ENCODE measurements at regions not wholly inside any gene's neighbourhood (a gene's known extent, or its start where the extent isn't known, plus 50 kb on each side); places are given as distances from the start of the nearest gene placed in this dataset.

DNA sequence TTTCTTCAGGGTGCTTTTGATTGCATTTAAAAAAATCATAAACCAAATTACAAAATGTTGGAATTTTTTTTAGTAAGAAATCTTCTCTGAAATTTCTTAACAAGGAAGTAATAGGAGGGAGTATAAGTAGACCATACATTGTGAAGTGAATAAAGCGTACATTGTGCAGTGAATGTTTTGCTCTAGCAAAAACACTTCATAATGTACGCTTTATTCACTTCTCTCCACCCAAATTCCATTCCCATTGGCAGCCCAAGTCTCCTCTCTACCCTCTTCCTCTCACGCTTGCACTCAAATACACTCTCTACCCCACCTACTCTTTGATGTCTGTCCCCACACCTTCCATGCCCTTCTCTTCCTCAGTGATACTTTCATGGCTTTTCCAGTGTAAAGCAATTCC is 241.0 kb downstream of the PPP1R3A start (continued):
- TF ChIP-seq, protein P1, sequence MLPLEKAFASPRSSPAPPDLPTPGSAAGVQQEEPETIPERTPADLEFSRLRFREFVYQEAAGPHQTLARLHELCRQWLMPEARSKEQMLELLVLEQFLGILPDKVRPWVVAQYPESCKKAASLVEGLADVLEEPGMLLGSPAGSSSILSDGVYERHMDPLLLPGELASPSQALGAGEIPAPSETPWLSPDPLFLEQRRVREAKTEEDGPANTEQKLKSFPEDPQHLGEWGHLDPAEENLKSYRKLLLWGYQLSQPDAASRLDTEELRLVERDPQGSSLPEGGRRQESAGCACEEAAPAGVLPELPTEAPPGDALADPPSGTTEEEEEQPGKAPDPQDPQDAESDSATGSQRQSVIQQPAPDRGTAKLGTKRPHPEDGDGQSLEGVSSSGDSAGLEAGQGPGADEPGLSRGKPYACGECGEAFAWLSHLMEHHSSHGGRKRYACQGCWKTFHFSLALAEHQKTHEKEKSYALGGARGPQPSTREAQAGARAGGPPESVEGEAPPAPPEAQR (CRISPR knock-in tag; IDR thresholded peaks at IDR 0.05), result no peak
- TF ChIP-seq, protein P2, sequence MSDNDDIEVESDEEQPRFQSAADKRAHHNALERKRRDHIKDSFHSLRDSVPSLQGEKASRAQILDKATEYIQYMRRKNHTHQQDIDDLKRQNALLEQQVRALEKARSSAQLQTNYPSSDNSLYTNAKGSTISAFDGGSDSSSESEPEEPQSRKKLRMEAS (CRISPR knock-in tag; IDR thresholded peaks at IDR 0.05), result no peak

DNA sequence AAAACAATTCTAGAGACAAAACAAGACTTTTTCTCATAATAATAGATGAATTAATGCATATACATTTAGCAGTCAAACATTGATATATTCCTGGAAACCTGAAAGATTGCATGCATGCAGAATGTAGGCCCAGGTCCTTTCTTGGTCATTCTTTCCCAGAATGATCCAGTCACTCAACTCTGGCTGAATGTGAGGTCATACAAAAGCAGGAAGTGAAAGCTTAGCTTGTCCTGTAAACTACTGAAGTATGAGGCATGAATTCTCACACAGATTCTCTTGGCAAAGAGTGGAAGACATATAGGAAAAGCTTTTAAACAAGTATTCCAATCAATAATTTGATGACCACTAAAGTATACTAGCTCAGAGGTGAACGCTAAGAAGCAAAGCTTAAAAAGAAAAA is 253.9 kb downstream of the PPP1R3A start:
- ChIA-PET POLR2A (no interaction called here), CTCF (no interaction called here)
- Mint-ChIP-seq H3K4me3 (no peak overlapping the region), H3K27ac (no peak overlapping the region), H3K9me3 (peaks cover 44% of the 10 kb centered on the region), H3K27me3 (ENCODE audit: low read depth) (no peaks in the 10 kb centered on the region), H3K36me3 (peaks cover 8% of the 10 kb centered on the region), H3K4me1 (no peaks in the 10 kb centered on the region)
- ATAC-seq, result no peak
- DNase-seq (ENCODE audit: low spot score), result no peak
- TF ChIP-seq JAZF1 (CRISPR knock-in tag; IDR thresholded peaks at IDR 0.05), result no peak
- TF ChIP-seq TCF7 (CRISPR knock-in tag; IDR thresholded peaks at IDR 0.05; ENCODE audit: low read depth), result no peak
- no peak for TF ChIP-seq ETV6 (CRISPR knock-in tag; IDR thresholded peaks at IDR 0.05)
- TF ChIP-seq SOX15 (CRISPR knock-in tag; IDR thresholded peaks at IDR 0.05), result no peak
- TF ChIP-seq, protein P3, sequence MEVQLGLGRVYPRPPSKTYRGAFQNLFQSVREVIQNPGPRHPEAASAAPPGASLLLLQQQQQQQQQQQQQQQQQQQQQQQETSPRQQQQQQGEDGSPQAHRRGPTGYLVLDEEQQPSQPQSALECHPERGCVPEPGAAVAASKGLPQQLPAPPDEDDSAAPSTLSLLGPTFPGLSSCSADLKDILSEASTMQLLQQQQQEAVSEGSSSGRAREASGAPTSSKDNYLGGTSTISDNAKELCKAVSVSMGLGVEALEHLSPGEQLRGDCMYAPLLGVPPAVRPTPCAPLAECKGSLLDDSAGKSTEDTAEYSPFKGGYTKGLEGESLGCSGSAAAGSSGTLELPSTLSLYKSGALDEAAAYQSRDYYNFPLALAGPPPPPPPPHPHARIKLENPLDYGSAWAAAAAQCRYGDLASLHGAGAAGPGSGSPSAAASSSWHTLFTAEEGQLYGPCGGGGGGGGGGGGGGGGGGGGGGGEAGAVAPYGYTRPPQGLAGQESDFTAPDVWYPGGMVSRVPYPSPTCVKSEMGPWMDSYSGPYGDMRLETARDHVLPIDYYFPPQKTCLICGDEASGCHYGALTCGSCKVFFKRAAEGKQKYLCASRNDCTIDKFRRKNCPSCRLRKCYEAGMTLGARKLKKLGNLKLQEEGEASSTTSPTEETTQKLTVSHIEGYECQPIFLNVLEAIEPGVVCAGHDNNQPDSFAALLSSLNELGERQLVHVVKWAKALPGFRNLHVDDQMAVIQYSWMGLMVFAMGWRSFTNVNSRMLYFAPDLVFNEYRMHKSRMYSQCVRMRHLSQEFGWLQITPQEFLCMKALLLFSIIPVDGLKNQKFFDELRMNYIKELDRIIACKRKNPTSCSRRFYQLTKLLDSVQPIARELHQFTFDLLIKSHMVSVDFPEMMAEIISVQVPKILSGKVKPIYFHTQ (CRISPR knock-in tag; IDR thresholded peaks at IDR 0.05), result no peak
- TF ChIP-seq, protein P4, sequence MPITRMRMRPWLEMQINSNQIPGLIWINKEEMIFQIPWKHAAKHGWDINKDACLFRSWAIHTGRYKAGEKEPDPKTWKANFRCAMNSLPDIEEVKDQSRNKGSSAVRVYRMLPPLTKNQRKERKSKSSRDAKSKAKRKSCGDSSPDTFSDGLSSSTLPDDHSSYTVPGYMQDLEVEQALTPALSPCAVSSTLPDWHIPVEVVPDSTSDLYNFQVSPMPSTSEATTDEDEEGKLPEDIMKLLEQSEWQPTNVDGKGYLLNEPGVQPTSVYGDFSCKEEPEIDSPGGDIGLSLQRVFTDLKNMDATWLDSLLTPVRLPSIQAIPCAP (CRISPR knock-in tag; IDR thresholded peaks at IDR 0.05), result no peak
- TF ChIP-seq, protein P5, sequence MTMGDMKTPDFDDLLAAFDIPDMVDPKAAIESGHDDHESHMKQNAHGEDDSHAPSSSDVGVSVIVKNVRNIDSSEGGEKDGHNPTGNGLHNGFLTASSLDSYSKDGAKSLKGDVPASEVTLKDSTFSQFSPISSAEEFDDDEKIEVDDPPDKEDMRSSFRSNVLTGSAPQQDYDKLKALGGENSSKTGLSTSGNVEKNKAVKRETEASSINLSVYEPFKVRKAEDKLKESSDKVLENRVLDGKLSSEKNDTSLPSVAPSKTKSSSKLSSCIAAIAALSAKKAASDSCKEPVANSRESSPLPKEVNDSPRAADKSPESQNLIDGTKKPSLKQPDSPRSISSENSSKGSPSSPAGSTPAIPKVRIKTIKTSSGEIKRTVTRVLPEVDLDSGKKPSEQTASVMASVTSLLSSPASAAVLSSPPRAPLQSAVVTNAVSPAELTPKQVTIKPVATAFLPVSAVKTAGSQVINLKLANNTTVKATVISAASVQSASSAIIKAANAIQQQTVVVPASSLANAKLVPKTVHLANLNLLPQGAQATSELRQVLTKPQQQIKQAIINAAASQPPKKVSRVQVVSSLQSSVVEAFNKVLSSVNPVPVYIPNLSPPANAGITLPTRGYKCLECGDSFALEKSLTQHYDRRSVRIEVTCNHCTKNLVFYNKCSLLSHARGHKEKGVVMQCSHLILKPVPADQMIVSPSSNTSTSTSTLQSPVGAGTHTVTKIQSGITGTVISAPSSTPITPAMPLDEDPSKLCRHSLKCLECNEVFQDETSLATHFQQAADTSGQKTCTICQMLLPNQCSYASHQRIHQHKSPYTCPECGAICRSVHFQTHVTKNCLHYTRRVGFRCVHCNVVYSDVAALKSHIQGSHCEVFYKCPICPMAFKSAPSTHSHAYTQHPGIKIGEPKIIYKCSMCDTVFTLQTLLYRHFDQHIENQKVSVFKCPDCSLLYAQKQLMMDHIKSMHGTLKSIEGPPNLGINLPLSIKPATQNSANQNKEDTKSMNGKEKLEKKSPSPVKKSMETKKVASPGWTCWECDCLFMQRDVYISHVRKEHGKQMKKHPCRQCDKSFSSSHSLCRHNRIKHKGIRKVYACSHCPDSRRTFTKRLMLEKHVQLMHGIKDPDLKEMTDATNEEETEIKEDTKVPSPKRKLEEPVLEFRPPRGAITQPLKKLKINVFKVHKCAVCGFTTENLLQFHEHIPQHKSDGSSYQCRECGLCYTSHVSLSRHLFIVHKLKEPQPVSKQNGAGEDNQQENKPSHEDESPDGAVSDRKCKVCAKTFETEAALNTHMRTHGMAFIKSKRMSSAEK (CRISPR knock-in tag; IDR thresholded peaks at IDR 0.05; ENCODE audit: borderline replicate concordance), result no peak
- TF ChIP-seq, protein P2 (CRISPR knock-in tag; IDR thresholded peaks at IDR 0.05), result no peak
- TF ChIP-seq, protein P6, sequence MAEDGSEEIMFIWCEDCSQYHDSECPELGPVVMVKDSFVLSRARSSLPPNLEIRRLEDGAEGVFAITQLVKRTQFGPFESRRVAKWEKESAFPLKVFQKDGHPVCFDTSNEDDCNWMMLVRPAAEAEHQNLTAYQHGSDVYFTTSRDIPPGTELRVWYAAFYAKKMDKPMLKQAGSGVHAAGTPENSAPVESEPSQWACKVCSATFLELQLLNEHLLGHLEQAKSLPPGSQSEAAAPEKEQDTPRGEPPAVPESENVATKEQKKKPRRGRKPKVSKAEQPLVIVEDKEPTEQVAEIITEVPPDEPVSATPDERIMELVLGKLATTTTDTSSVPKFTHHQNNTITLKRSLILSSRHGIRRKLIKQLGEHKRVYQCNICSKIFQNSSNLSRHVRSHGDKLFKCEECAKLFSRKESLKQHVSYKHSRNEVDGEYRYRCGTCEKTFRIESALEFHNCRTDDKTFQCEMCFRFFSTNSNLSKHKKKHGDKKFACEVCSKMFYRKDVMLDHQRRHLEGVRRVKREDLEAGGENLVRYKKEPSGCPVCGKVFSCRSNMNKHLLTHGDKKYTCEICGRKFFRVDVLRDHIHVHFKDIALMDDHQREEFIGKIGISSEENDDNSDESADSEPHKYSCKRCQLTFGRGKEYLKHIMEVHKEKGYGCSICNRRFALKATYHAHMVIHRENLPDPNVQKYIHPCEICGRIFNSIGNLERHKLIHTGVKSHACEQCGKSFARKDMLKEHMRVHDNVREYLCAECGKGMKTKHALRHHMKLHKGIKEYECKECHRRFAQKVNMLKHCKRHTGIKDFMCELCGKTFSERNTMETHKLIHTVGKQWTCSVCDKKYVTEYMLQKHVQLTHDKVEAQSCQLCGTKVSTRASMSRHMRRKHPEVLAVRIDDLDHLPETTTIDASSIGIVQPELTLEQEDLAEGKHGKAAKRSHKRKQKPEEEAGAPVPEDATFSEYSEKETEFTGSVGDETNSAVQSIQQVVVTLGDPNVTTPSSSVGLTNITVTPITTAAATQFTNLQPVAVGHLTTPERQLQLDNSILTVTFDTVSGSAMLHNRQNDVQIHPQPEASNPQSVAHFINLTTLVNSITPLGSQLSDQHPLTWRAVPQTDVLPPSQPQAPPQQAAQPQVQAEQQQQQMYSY (CRISPR knock-in tag; IDR thresholded peaks at IDR 0.05), result no peak
- TF ChIP-seq NR2C2 (CRISPR knock-in tag; IDR thresholded peaks at IDR 0.05), result no peak
- no peak for TF ChIP-seq ZNF671 (CRISPR knock-in tag; IDR thresholded peaks at IDR 0.05)
- TF ChIP-seq, protein P7, sequence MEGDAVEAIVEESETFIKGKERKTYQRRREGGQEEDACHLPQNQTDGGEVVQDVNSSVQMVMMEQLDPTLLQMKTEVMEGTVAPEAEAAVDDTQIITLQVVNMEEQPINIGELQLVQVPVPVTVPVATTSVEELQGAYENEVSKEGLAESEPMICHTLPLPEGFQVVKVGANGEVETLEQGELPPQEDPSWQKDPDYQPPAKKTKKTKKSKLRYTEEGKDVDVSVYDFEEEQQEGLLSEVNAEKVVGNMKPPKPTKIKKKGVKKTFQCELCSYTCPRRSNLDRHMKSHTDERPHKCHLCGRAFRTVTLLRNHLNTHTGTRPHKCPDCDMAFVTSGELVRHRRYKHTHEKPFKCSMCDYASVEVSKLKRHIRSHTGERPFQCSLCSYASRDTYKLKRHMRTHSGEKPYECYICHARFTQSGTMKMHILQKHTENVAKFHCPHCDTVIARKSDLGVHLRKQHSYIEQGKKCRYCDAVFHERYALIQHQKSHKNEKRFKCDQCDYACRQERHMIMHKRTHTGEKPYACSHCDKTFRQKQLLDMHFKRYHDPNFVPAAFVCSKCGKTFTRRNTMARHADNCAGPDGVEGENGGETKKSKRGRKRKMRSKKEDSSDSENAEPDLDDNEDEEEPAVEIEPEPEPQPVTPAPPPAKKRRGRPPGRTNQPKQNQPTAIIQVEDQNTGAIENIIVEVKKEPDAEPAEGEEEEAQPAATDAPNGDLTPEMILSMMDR (IDR thresholded peaks at IDR 0.05), result no peak
- TF ChIP-seq, protein P8, sequence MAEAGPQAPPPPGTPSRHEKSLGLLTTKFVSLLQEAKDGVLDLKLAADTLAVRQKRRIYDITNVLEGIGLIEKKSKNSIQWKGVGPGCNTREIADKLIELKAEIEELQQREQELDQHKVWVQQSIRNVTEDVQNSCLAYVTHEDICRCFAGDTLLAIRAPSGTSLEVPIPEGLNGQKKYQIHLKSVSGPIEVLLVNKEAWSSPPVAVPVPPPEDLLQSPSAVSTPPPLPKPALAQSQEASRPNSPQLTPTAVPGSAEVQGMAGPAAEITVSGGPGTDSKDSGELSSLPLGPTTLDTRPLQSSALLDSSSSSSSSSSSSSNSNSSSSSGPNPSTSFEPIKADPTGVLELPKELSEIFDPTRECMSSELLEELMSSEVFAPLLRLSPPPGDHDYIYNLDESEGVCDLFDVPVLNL (CRISPR knock-in tag; IDR thresholded peaks at IDR 0.05; ENCODE audit: borderline replicate concordance, low read depth), result no peak
- no peak for TF ChIP-seq NFE2L1 (CRISPR knock-in tag; IDR thresholded peaks at IDR 0.05)
- no peak for TF ChIP-seq ATF1 (CRISPR knock-in tag; IDR thresholded peaks at IDR 0.05)
- no peak for TF ChIP-seq CREM (CRISPR knock-in tag; IDR thresholded peaks at IDR 0.05)
- no peak for TF ChIP-seq GTF2I (CRISPR knock-in tag; conservative IDR thresholded peaks at IDR 0.05)
- TF ChIP-seq RELA (CRISPR knock-in tag; IDR thresholded peaks at IDR 0.05; ENCODE audit: borderline replicate concordance), result no peak

All from WTC11 (cell line).